Retinal pigment epithelial cell (primary cell): ENCODE measurements at regions not wholly inside any gene's neighbourhood (a gene's known extent, or its start where the extent isn't known, plus 50 kb on each side); places are given as distances from the start of the nearest gene placed in this dataset.

ENCODE experiments used
- DNase-seq: peaks from one replicate; pipeline ENCODE4 v3.0.0-alpha.2; 2010; ENCODE audit warnings: low read depth
- H3K4me3 ChIP-seq: 2 replicates; pipeline ENCODE4 v1.5.1; 2011; ENCODE audit warnings: mild to moderate bottlenecking, low read length, control low read depth, moderate library complexity
- TF ChIP-seq, protein P1 (sequence below): conservative IDR thresholded peaks from 2 replicates; pipeline ENCODE4 v1.5.1; 2011; ENCODE audit warnings: low read depth, low read length, control low read depth, inconsistent platforms

DNA sequence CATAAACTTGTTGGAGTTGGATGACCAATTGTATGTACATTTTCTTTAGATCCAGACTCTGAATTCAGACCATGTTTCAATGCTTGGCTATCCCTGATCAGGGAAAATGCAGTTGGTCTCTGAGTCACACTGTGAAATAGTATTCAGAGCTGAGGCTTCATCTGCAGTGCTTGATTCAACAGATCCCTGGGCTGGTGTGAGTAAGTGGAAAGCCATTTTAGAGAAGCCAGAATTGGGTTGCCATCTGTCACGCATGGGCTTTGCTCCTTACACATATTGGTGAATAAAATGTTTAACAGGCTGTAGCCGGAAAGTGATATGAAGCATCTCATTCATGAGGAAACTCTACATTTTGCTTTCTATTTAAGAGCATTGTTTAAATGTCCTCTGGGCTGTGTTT is 50.0 kb upstream of the ACYP2 start:
- no peak overlapping the region for H3K4me3 ChIP-seq
- no peak for DNase-seq
- TF ChIP-seq, protein P1, sequence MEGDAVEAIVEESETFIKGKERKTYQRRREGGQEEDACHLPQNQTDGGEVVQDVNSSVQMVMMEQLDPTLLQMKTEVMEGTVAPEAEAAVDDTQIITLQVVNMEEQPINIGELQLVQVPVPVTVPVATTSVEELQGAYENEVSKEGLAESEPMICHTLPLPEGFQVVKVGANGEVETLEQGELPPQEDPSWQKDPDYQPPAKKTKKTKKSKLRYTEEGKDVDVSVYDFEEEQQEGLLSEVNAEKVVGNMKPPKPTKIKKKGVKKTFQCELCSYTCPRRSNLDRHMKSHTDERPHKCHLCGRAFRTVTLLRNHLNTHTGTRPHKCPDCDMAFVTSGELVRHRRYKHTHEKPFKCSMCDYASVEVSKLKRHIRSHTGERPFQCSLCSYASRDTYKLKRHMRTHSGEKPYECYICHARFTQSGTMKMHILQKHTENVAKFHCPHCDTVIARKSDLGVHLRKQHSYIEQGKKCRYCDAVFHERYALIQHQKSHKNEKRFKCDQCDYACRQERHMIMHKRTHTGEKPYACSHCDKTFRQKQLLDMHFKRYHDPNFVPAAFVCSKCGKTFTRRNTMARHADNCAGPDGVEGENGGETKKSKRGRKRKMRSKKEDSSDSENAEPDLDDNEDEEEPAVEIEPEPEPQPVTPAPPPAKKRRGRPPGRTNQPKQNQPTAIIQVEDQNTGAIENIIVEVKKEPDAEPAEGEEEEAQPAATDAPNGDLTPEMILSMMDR = no peak

DNA sequence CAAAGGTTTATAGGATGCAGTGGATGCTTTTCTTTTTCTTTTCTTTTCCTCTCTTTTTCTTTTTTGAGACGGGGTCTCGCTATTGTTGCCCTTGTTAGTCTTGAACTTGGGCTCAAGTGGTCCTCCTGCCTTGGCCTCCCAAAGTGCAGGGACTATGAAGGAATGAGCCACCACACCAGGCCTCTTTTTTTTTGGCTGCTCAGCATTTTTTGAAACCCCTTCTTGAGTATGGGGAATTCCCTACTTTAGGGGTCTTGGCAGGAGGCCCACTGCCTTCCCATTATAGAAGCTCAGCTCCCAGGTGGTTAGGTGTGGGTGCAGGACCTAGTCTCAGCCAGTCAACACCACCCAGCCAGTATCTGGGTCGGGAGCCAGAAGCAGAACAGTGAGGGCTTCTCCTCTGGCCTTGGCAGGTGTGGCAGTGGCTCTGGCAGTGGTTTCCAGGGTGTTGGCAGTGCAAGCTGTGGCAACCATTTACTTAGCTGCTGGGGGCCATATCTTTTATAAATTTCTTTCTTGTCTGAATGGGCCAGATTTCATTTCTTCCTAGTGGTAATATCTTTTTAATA is 51.4 kb upstream of the ACYP2 start:
- H3K4me3 ChIP-seq = no peak overlapping the region
- TF ChIP-seq, protein P1 = no peak

DNA sequence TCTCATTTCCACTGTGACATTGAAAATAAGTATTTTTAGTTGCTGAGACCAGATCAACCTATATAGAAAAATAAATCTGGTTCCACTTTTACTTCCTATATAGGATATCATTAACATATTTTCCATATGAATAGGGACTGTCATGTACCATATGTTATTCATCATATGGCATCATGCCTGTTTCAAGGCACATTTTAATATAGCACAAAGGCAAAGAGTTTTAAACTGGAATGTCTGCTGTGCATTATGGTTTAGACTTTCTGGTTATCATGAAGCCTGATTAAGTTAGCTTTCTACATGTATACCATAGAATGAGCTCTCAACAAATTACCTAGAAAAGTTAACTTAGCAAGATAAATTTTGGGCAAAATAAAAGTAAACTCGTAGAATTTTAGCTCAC is 53.0 kb upstream of the ACYP2 start:
- DNase-seq = no peak
- no peak overlapping the region for H3K4me3 ChIP-seq
- TF ChIP-seq, protein P1 = no peak

More for the DNA sequence above, 51.4 kb upstream of the ACYP2 start:
- DNase-seq = no peak

DNA sequence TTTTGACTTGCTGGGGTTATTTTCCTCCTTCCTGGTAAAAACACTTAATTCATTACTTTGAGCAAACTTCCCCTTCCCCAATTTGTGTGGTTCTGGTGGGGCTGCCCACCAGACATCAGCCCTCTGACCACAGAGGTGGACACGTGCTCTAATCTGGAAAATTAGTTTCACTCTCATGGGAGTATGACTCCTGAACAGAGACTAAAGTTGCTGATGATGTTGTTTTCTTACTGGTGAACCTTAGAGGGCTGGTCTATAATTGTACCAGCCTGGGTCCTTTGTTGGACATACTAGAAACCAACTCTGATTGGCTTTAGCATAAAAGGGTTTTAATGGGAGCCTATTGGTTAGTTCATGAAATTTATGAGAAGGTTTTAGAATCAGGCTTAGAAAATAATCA is 54.1 kb upstream of the ACYP2 start:
- DNase-seq = no peak
- no peak overlapping the region for H3K4me3 ChIP-seq
- TF ChIP-seq, protein P1 = no peak

DNA sequence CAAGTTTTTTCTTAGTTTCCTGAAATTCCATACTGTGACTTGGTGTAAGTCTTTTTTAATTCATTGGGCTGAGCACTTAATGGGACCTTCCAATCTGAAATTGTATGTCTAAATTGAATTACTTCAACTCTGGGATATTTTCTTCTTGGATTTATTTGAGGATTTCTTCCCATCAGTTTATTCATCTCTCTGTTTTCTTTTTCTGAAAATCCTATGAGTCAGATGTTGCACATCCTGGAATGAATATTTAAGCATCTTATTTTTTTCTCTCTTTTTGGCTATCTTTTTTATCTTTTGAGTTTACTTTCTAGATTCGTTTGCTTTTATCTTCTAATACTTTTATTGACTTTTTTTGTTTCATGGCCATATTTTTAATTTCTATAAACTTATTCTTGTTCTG is 55.4 kb upstream of the ACYP2 start:
- TF ChIP-seq, protein P1 = no peak
- no peak for DNase-seq
- no peak overlapping the region for H3K4me3 ChIP-seq

DNA sequence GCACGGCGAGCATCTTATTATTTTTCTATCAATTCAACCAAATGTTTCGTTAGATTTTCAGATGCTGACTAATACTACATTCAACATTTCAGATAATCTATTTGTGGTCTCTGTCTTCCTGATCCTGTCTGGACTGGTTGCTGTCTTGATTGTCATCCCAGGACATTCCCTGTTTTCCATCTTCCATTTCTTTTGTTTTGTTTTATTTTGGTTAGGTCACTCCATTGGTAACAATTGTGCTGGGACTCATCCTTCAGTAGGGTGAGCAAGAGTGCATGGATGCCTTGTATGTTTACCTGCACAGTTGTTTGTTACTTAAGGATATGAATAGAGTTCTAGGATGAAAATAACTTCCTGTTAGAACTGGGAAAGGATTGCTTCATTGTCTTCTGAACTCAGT is 55.9 kb upstream of the ACYP2 start:
- H3K4me3 ChIP-seq = no peak overlapping the region
- no peak for DNase-seq
- TF ChIP-seq, protein P1 = no peak

DNA sequence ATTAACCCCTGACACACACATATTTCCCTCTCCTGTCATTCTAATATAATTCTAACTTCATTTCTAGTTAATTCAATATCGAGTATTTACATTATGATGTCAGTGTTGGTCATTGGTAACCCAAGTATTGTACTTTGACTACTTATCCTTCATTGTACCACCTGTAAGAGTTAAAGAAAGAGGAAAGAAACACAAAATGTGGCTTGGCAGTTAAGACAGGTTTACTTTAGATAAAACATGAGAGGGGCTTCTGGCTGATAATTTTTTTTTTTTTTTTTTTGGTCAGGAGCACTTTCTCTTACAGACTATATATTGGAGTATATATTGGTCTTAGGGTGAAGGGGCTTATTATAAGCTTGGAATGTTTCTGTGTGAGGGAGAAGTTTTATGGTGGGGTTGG is 57.0 kb upstream of the ACYP2 start:
- TF ChIP-seq, protein P1 = no peak
- H3K4me3 ChIP-seq = no peak overlapping the region
- DNase-seq = no peak
